Esophagus (tissue), 2 donors: ENCODE measurements at regions not wholly inside any gene's neighbourhood (a gene's known extent, or its start where the extent isn't known, plus 50 kb on each side); places are given as distances from the start of the nearest gene placed in this dataset.

Source experiments
- H3K27ac ChIP-seq, 2 donors: one replicate each; pipeline ENCODE4 v1.5.1; 2013; ENCODE audit warnings: low read depth in 2 of 2, mild to moderate bottlenecking in 2 of 2, inconsistent platforms in 1 of 2, low read length in 1 of 2, moderate library complexity in 1 of 2
- H3K27me3 ChIP-seq, 2 donors: one replicate each; pipeline ENCODE4 v1.6.1; 2013; ENCODE audit warnings: low read length in 2 of 2, control low read depth in 1 of 2, mild to moderate bottlenecking in 1 of 2; ENCODE audit not compliant: insufficient read depth in 2 of 2, control insufficient read depth in 1 of 2
- H3K36me3 ChIP-seq, 2 donors: one replicate each; pipeline ENCODE4 v1.6.1; 2013; ENCODE audit warnings: low read length in 1 of 2; ENCODE audit not compliant: control insufficient read depth in 2 of 2, insufficient read depth in 2 of 2
- H3K4me1 ChIP-seq, 2 donors: one replicate each; pipeline ENCODE4 v1.6.1; 2013; ENCODE audit warnings: low read length in 1 of 2; ENCODE audit not compliant: control insufficient read depth in 2 of 2, insufficient read depth in 2 of 2
- H3K4me3 ChIP-seq, 2 donors: one replicate each; pipeline ENCODE4 v1.5.1; 2013; ENCODE audit warnings: low read length in 2 of 2, mild to moderate bottlenecking in 2 of 2, low read depth in 1 of 2, moderate library complexity in 1 of 2
- H3K9me3 ChIP-seq, 2 donors: one replicate each; pipeline ENCODE4 v1.6.1; 2013; ENCODE audit warnings: mild to moderate bottlenecking in 2 of 2, low read depth in 1 of 2, low read length in 1 of 2, moderate library complexity in 1 of 2; ENCODE audit not compliant: control insufficient read depth in 2 of 2, insufficient read depth in 1 of 2
- WGBS, 2 donors: extraction: QIAGEN DNeasy Blood & Tissue Kit; methylation state at CpG; one replicate each; pipeline ENCODE4 v1.1.7; 2013; 5-methylcytosine and 5-hydroxymethylcytosine counted together
- donor health status: healthy with polysubstance abuse.
- donor health status: Bipolar disorder and iron deficiency.

GRCh38 chrX:10045327-10046000 lies 78.3 kb downstream of the CLDN34 start:
- H3K9me3 ChIP-seq, result no peaks in the 10 kb centered on the region
- H3K36me3 ChIP-seq, result no peaks in the 10 kb centered on the region
- H3K4me3 ChIP-seq, result no peak overlapping the region
- WGBS, 2 donors, result 40 to 52% methylated on average over 13 of the region's 13 CpGs
- peaks cover 0 to 30% of the 10 kb centered on the region in 2 donors for H3K4me1 ChIP-seq
- H3K27ac ChIP-seq, result peak overlapping the region; percentile 70 to 82
- H3K27me3 ChIP-seq, result no peaks in the 10 kb centered on the region

GRCh38 chrX:10047133-10047532 lies 80.0 kb downstream of the CLDN34 start:
- Histone ChIP-seq H3K9me3 (no peaks in the 10 kb centered on the region), H3K27ac (peak overlapping the region in 1 of 2 donors; percentile 31), H3K27me3 (no peaks in the 10 kb centered on the region), H3K36me3 (no peaks in the 10 kb centered on the region), H3K4me1 (peaks cover 0 to 32% of the 10 kb centered on the region in 2 donors), H3K4me3 (no peak overlapping the region)
- 73 to 78% methylated on average over 7 of the region's 7 CpGs for WGBS, 2 donors

- 36 to 57% methylated on average over 6 of the region's 6 CpGs for WGBS, 2 donors
- H3K27ac ChIP-seq, result peak overlapping the region in 1 of 2 donors; percentile 31
- H3K4me3 ChIP-seq, result no peak overlapping the region
- H3K4me1 ChIP-seq, result peaks cover 0 to 32% of the 10 kb centered on the region in 2 donors
- H3K9me3 ChIP-seq, result no peaks in the 10 kb centered on the region
- no peaks in the 10 kb centered on the region for H3K27me3 ChIP-seq
- no peaks in the 10 kb centered on the region for H3K36me3 ChIP-seq
These were observed 80.5 kb downstream of the CLDN34 start for GRCh38 chrX:10047631-10048030.

- no peak overlapping the region for H3K27ac ChIP-seq
- WGBS, 2 donors, result 47 to 75% methylated on average over 10 of the region's 10 CpGs
- H3K36me3 ChIP-seq, result no peaks in the 10 kb centered on the region
- H3K4me1 ChIP-seq, result peaks cover 0 to 34% of the 10 kb centered on the region in 2 donors
- no peak overlapping the region for H3K4me3 ChIP-seq
- no peaks in the 10 kb centered on the region for H3K9me3 ChIP-seq
- no peaks in the 10 kb centered on the region for H3K27me3 ChIP-seq
These were observed 80.9 kb downstream of the CLDN34 start for GRCh38 chrX:10048076-10048475.

GRCh38 chrX:10048707-10049106 lies 81.5 kb downstream of the CLDN34 start:
- WGBS, 2 donors, result 42 to 50% methylated on average over 8 of the region's 8 CpGs
- Histone ChIP-seq H3K36me3 (no peaks in the 10 kb centered on the region), H3K27me3 (no peaks in the 10 kb centered on the region), H3K9me3 (no peaks in the 10 kb centered on the region), H3K4me1 (peaks cover 0 to 37% of the 10 kb centered on the region in 2 donors), H3K4me3 (no peak overlapping the region), H3K27ac (peak overlapping the region; percentile 16 to 24)

GRCh38 chrX:10049236-10049635 lies 82.1 kb downstream of the CLDN34 start:
- H3K36me3 ChIP-seq, result no peaks in the 10 kb centered on the region
- H3K9me3 ChIP-seq, result no peaks in the 10 kb centered on the region
- WGBS, 2 donors, result 59 to 73% methylated on average over 3 of the region's 3 CpGs
- H3K4me1 ChIP-seq, result peaks cover 0 to 35% of the 10 kb centered on the region in 2 donors
- H3K4me3 ChIP-seq, result no peak overlapping the region
- no peaks in the 10 kb centered on the region for H3K27me3 ChIP-seq
- no peak overlapping the region for H3K27ac ChIP-seq

- no peaks in the 10 kb centered on the region for H3K27me3 ChIP-seq
- peak overlapping the region; percentile 27 to 29 for H3K27ac ChIP-seq
- H3K4me1 ChIP-seq, result peaks cover 0 to 33% of the 10 kb centered on the region in 2 donors
- H3K4me3 ChIP-seq, result no peak overlapping the region
- no peaks in the 10 kb centered on the region for H3K36me3 ChIP-seq
- no peaks in the 10 kb centered on the region for H3K9me3 ChIP-seq
- 43 to 55% methylated on average over 5 of the region's 5 CpGs for WGBS, 2 donors
These were observed 83.3 kb downstream of the CLDN34 start for GRCh38 chrX:10050481-10050880.

GRCh38 chrX:10051866-10052480 lies 84.8 kb downstream of the CLDN34 start:
- H3K27ac ChIP-seq, result peak overlapping the region; percentile 17 to 64
- 46 to 61% methylated on average over 5 of the region's 5 CpGs for WGBS, 2 donors

GRCh38 chrX:10052906-10053625 lies 85.9 kb downstream of the CLDN34 start:
- no peaks in the 10 kb centered on the region for H3K36me3 ChIP-seq
- H3K4me3 ChIP-seq, result no peak overlapping the region
- no peaks in the 10 kb centered on the region for H3K9me3 ChIP-seq
- peaks cover 0 to 27% of the 10 kb centered on the region in 2 donors for H3K4me1 ChIP-seq
- WGBS, 2 donors, result 70 to 72% methylated on average over 5 of the region's 5 CpGs
- H3K27ac ChIP-seq, result peak overlapping the region; percentile 58 to 59
- no peaks in the 10 kb centered on the region for H3K27me3 ChIP-seq

More at GRCh38 chrX:10051866-10052480, 84.8 kb downstream of the CLDN34 start:
- Histone ChIP-seq H3K4me3 (no peak overlapping the region), H3K27me3 (no peaks in the 10 kb centered on the region), H3K9me3 (no peaks in the 10 kb centered on the region), H3K4me1 (peaks cover 0 to 31% of the 10 kb centered on the region in 2 donors), H3K36me3 (no peaks in the 10 kb centered on the region)
